Caco-2 (cell line): ENCODE measurements at regions not wholly inside any gene's neighbourhood (a gene's known extent, or its start where the extent isn't known, plus 50 kb on each side); places are given as distances from the start of the nearest gene placed in this dataset.

Experiments
- BruUV-seq: library from RNA; stranded (reverse); fragments of 400-500 nt; replicated peaks from 2 replicates; lab custom pipeline; 2021; lab: Mats Ljungman, UMichigan
- CTCF ChIA-PET: fragments of 300-600 bp; sonication (Branson Sonifier 250); formaldehyde crosslinking; loops from one replicate; lab custom pipeline; 2022; ENCODE audit warnings: antibody characterized with exemption; lab: Charles Lee
- POLR2A ChIA-PET: fragments of 300-600 bp; sonication (Branson Sonifier 250); formaldehyde crosslinking; loops from one replicate; lab custom pipeline; 2022; ENCODE audit warnings: antibody characterized with exemption; lab: Charles Lee
- DNase-seq, 2 experiments: peaks; one replicate each; pipeline versions ENCODE4 v3.0.0 to v3.0.0-alpha.2; 2020 to 2022
- H3K27me3 ChIP-seq: replicated peaks from 2 replicates; pipeline ENCODE4 v1.6.0; 2011; ENCODE audit warnings: low read length; ENCODE audit not compliant: control insufficient read depth, insufficient read depth
- H3K36me3 ChIP-seq: 2 replicates; pipeline ENCODE4 v1.5.1; 2011; ENCODE audit warnings: low read length; ENCODE audit not compliant: control insufficient read depth, insufficient read depth
- H3K4me1 ChIP-seq: fragments of 250-450 bp; sonication (Bioruptor Pico); 2 replicates; pipeline ENCODE4 v1.5.1; 2020; ENCODE audit warnings: mild to moderate bottlenecking
- H3K4me3 ChIP-seq: 2 replicates; pipeline ENCODE4 v1.5.1; 2011; ENCODE audit warnings: low read depth, mild to moderate bottlenecking, control low read depth, low read length
- H3K9me3 ChIP-seq: fragments of 250-450 bp; sonication (Bioruptor Pico); 2 replicates; pipeline ENCODE4 v1.5.1; 2020; ENCODE audit warnings: mild to moderate bottlenecking, moderate library complexity
- H3K27ac Mint-ChIP-seq: one replicate; pipeline ENCODE4 v1.8.0; 2022; ENCODE audit warnings: mixed read lengths; ENCODE audit not compliant: unreplicated experiment
- H3K27me3 Mint-ChIP-seq: one replicate; pipeline ENCODE4 v1.8.0; 2022; ENCODE audit warnings: mixed read lengths; ENCODE audit not compliant: insufficient read depth, unreplicated experiment
- H3K36me3 Mint-ChIP-seq: one replicate; pipeline ENCODE4 v1.8.0; 2022; ENCODE audit warnings: mild to moderate bottlenecking, mixed read lengths; ENCODE audit not compliant: insufficient read depth, unreplicated experiment
- H3K4me1 Mint-ChIP-seq: one replicate; pipeline ENCODE4 v1.8.0; 2022; ENCODE audit warnings: low read depth, mixed read lengths; ENCODE audit not compliant: unreplicated experiment
- H3K4me3 Mint-ChIP-seq: one replicate; pipeline ENCODE4 v1.8.0; 2022; ENCODE audit warnings: mild to moderate bottlenecking, moderate library complexity, mixed read lengths; ENCODE audit not compliant: unreplicated experiment
- H3K9me3 Mint-ChIP-seq: one replicate; pipeline ENCODE4 v1.8.0; 2022; ENCODE audit warnings: mixed read lengths; ENCODE audit not compliant: unreplicated experiment
- CTCF ChIP-seq, 2 experiments: fragments of 200-600 bp in 1 of 2; IDR thresholded peaks; 1 replicate in 1 of 2; 2 replicates in 1 of 2; pipeline versions ENCODE4 v1.5.1 to v1.8.0; 2011 to 2022; ENCODE audit warnings: antibody characterized with exemption in 1 of 2, control low read depth in 1 of 2, inconsistent platforms in 1 of 2, low read depth in 1 of 2, low read length in 1 of 2, mild to moderate bottlenecking in 1 of 2, moderate library complexity in 1 of 2; ENCODE audit not compliant: insufficient read depth in 1 of 2, severe bottlenecking in 1 of 2, unreplicated experiment in 1 of 2
- intact Hi-C: fragments of 100-400 bp; cut with micrococcal nuclease; formaldehyde crosslinking; loops from one replicate; pipeline ENCODE4 v1.10.0; 2022; ENCODE audit not compliant: unreplicated experiment

GRCh38 chr9:95791695-95792094, 83.8 kb upstream of the ERCC6L2 start:
- POLR2A ChIA-PET: no interaction called here
- Mint-ChIP-seq H3K27ac (no peak overlapping the region), H3K9me3 (no peaks in the 10 kb centered on the region), H3K4me1 (no peaks in the 10 kb centered on the region), H3K4me3 (no peak overlapping the region), H3K27me3 (peaks cover 2% of the 10 kb centered on the region), H3K36me3 (no peaks in the 10 kb centered on the region)
- CTCF ChIA-PET: no interaction called here
- H3K27me3 ChIP-seq: no peaks in the 10 kb centered on the region
- DNase-seq: no peak
- H3K4me1 ChIP-seq: no peaks in the 10 kb centered on the region
- H3K9me3 ChIP-seq: no peaks in the 10 kb centered on the region; the same call in 1 of the 2 replicates
- no peaks in the 10 kb centered on the region for H3K36me3 ChIP-seq
- intact Hi-C loops: no loop called here
- TF ChIP-seq CTCF (IDR thresholded peaks at IDR 0.05; ENCODE audit: insufficient read depth in 1 of 2, low read depth in 1 of 2, low read length in 1 of 2, severe bottlenecking in 1 of 2, unreplicated experiment in 1 of 2): no peak
- no peak overlapping the region for H3K4me3 ChIP-seq
- no TSS peak for BruUV-seq

DNA sequence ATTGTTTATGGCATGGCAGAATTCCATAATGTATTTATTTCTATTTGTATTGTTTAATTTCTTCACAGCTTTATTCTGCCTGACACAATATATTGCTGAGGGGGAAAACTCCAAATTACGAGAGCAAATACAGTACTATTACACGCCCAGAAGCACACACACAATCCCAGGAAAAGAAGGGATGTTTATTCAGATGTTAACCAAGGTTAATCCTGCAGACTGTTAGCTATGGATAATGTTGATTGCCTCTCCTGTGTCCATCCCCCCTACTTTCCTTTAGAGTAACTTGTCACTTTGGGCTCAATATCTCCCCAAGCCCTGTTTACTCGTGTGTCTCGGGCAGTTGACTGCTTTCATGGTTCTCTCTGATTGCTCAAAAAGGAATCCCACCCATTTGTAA, 84.2 kb upstream of the ERCC6L2 start:
- TF ChIP-seq CTCF (IDR thresholded peaks at IDR 0.05; ENCODE audit: insufficient read depth in 1 of 2, low read depth in 1 of 2, low read length in 1 of 2, severe bottlenecking in 1 of 2, unreplicated experiment in 1 of 2): no peak
- ChIA-PET CTCF (no interaction called here), POLR2A (no interaction called here)
- Mint-ChIP-seq H3K27ac (no peak overlapping the region), H3K36me3 (no peaks in the 10 kb centered on the region), H3K9me3 (no peaks in the 10 kb centered on the region), H3K4me3 (no peak overlapping the region), H3K4me1 (no peaks in the 10 kb centered on the region), H3K27me3 (peaks cover 2% of the 10 kb centered on the region)
- Histone ChIP-seq H3K4me1 (no peaks in the 10 kb centered on the region), H3K9me3 (no peaks in the 10 kb centered on the region; the same call in 1 of the 2 replicates), H3K36me3 (no peaks in the 10 kb centered on the region), H3K4me3 (no peak overlapping the region), H3K27me3 (no peaks in the 10 kb centered on the region)
- no TSS peak for BruUV-seq
- intact Hi-C loops: no loop called here
- no peak for DNase-seq

DNA sequence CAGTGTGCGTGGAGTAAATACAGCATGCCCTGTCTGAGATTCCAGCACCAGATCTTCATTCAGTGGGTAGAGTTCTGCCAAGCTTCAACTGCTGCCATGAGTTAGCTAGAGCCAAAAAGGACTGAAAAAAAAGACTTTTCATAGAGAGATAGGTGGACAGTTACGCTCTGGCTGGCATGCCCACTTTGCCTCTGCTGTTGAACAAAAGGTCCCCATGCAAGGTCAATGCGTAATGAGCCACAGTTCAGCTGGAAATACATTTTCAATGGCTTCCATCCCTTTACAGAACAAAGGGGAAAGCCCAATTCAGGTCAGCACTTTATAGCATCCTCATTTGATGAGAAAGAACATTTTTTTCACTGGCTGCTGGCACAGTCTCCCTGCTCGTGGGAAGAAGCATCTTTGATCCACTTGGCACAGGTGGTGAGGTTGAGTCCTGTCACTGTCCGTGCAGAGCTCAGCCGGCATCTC, 86.9 kb upstream of the ERCC6L2 start:
- H3K9me3 ChIP-seq: no peaks in the 10 kb centered on the region; the same call in 1 of the 2 replicates
- no TSS peak for BruUV-seq
- TF ChIP-seq CTCF (IDR thresholded peaks at IDR 0.05; ENCODE audit: insufficient read depth in 1 of 2, low read depth in 1 of 2, low read length in 1 of 2, severe bottlenecking in 1 of 2, unreplicated experiment in 1 of 2): no peak
- H3K9me3 Mint-ChIP-seq: no peaks in the 10 kb centered on the region
- H3K4me1 ChIP-seq: no peaks in the 10 kb centered on the region
- H3K27me3 Mint-ChIP-seq: no peaks in the 10 kb centered on the region
- ChIA-PET POLR2A (interaction anchor here (0.6 kb wide), 1 partner anchor 63 kb away, joined by 3 read pairs; no protein-coding TSS in a partner anchor), CTCF (no interaction called here)
- no peaks in the 10 kb centered on the region for H3K36me3 ChIP-seq
- H3K4me3 Mint-ChIP-seq: no peak overlapping the region
- no peaks in the 10 kb centered on the region for H3K36me3 Mint-ChIP-seq
- no peak for DNase-seq
- H3K27ac Mint-ChIP-seq: no peak overlapping the region
- intact Hi-C loops: no loop called here
- H3K27me3 ChIP-seq: no peaks in the 10 kb centered on the region
- no peak overlapping the region for H3K4me3 ChIP-seq
- H3K4me1 Mint-ChIP-seq: no peaks in the 10 kb centered on the region
